Dedifferentiated amniotic fluid mesenchymal stem cell (primary cell): ENCODE measurements at regions not wholly inside any gene's neighbourhood (a gene's known extent, or its start where the extent isn't known, plus 50 kb on each side); places are given as distances from the start of the nearest gene placed in this dataset.
"Not testable (repeated sequence)": the region's sequence is repeated elsewhere in the genome, so short reads cannot be mapped to it uniquely, and the experiment has no call there.

Source experiments
- DNase-seq: peaks from one replicate; pipeline ENCODE4 v3.0.0-alpha.2; 2016; ENCODE audit errors: extremely low spot score

GRCh38 chr3:124363476-124363875 is 366.8 kb upstream of the UMPS start:
- DNase-seq = peak; percentile 42

GRCh38 chr3:124364317-124365020 is 365.8 kb upstream of the UMPS start:
- no peak for DNase-seq

- not testable (repeated sequence) for DNase-seq
Measured at GRCh38 chr3:124366655-124367054, 363.6 kb upstream of the UMPS start.

GRCh38 chr3:124372775-124373174 is 357.5 kb upstream of the UMPS start:
- no peak for DNase-seq

GRCh38 chr3:124373524-124373923 is 356.7 kb upstream of the UMPS start:
- no peak for DNase-seq

- no peak for DNase-seq
Measured at GRCh38 chr3:124374583-124374982, 355.7 kb upstream of the UMPS start.

GRCh38 chr3:124381575-124382333 is 348.5 kb upstream of the UMPS start:
- no peak for DNase-seq

- DNase-seq = peak; percentile 24
Measured at GRCh38 chr3:124383051-124383450, 347.2 kb upstream of the UMPS start.

GRCh38 chr3:124383846-124384466 is 346.3 kb upstream of the UMPS start:
- DNase-seq = no peak

- DNase-seq = no peak
Measured at GRCh38 chr3:124384527-124384926, 345.7 kb upstream of the UMPS start.

- no peak for DNase-seq
Measured at GRCh38 chr3:124385996-124386395, 344.3 kb upstream of the UMPS start.

- no peak for DNase-seq
Measured at GRCh38 chr3:124386996-124387595, 343.2 kb upstream of the UMPS start.

- DNase-seq = no peak
Measured at GRCh38 chr3:124391774-124392173, 338.5 kb upstream of the UMPS start.

GRCh38 chr3:124393340-124393739 is 336.9 kb upstream of the UMPS start:
- DNase-seq = no peak

- DNase-seq = no peak
Measured at GRCh38 chr3:124395162-124395561, 335.1 kb upstream of the UMPS start.

- no peak for DNase-seq
Measured at GRCh38 chr3:124395584-124396338, 334.5 kb upstream of the UMPS start.

- no peak for DNase-seq
Measured at GRCh38 chr3:124396339-124396950, 333.8 kb upstream of the UMPS start.

GRCh38 chr3:124397088-124397487 is 333.2 kb upstream of the UMPS start:
- no peak for DNase-seq

- no peak for DNase-seq
Measured at GRCh38 chr3:124398594-124398993, 331.7 kb upstream of the UMPS start.

- DNase-seq = peak; percentile 44
Measured at GRCh38 chr3:124401843-124402242, 328.4 kb upstream of the UMPS start.

GRCh38 chr3:124402791-124403190 is 327.5 kb upstream of the UMPS start:
- DNase-seq = no peak
